ENCODE measurements at regions not wholly inside any gene's neighbourhood (a gene's known extent, or its start where the extent isn't known, plus 50 kb on each side); places are given as distances from the start of the nearest gene placed in this dataset.
"Not testable (repeated sequence)": the region's sequence is repeated elsewhere in the genome, so short reads cannot be mapped to it uniquely, and the experiment has no call there.

- no peak overlapping the region for H3K27ac Mint-ChIP-seq
- CTCF ChIA-PET, result interaction anchor here (0.7 to 2.2 kb wide), 2 partner anchors 10 to 16 kb away, joined by 3 to 13 read pairs; no protein-coding TSS in a partner anchor
These were observed 52.5 kb upstream of the FBXO28 start for GRCh38 chr1:224061436-224061835.

GRCh38 chr1:224059897-224060427 is 53.9 kb upstream of the FBXO28 start:
- Mint-ChIP-seq H3K9me3 (no peaks in the 10 kb centered on the region), H3K27ac (no peak overlapping the region), H3K27me3 (ENCODE audit: low read depth) (no peaks in the 10 kb centered on the region), H3K36me3 (ENCODE audit: low read depth) (no peaks in the 10 kb centered on the region), H3K4me1 (ENCODE audit: low read depth) (peaks cover 2% of the 10 kb centered on the region), H3K4me3 (no peak overlapping the region)
- CTCF ChIA-PET, result interaction anchor here (2.2 kb wide), 1 partner anchor 9 kb away, joined by 13 read pairs; no protein-coding TSS in a partner anchor
- DNase-seq, result no peak
- intact Hi-C loops (cut with micrococcal nuclease), result no loop called here

More at GRCh38 chr1:224061436-224061835, 52.5 kb upstream of the FBXO28 start:
- Mint-ChIP-seq H3K4me1 (ENCODE audit: low read depth) (peaks cover 11% of the 10 kb centered on the region), H3K27me3 (ENCODE audit: low read depth) (no peaks in the 10 kb centered on the region), H3K4me3 (no peak overlapping the region), H3K9me3 (no peaks in the 10 kb centered on the region), H3K36me3 (ENCODE audit: low read depth) (no peaks in the 10 kb centered on the region)
- intact Hi-C loops (cut with micrococcal nuclease), result no loop called here
- no peak for DNase-seq

- CTCF ChIA-PET, result interaction anchor here (0.7 kb wide), 1 partner anchor 352 kb away, joined by 3 read pairs; no protein-coding TSS in a partner anchor
- Mint-ChIP-seq H3K4me3 (no peak overlapping the region), H3K27me3 (ENCODE audit: low read depth) (no peaks in the 10 kb centered on the region), H3K36me3 (ENCODE audit: low read depth) (no peaks in the 10 kb centered on the region), H3K27ac (no peak overlapping the region), H3K4me1 (ENCODE audit: low read depth) (peaks cover 4% of the 10 kb centered on the region), H3K9me3 (no peaks in the 10 kb centered on the region)
- intact Hi-C loops (cut with micrococcal nuclease), result no loop called here
- DNase-seq, result no peak
These were observed 55.6 kb upstream of the FBXO28 start for GRCh38 chr1:224058303-224058702.

- Mint-ChIP-seq H3K9me3 (no peaks in the 10 kb centered on the region), H3K27me3 (ENCODE audit: low read depth) (no peaks in the 10 kb centered on the region), H3K4me1 (ENCODE audit: low read depth) (peaks cover 4% of the 10 kb centered on the region), H3K4me3 (no peak overlapping the region), H3K27ac (no peak overlapping the region), H3K36me3 (ENCODE audit: low read depth) (no peaks in the 10 kb centered on the region)
- CTCF ChIA-PET, result interaction anchor here (0.6 kb wide), 1 partner anchor 182 kb away, joined by 4 read pairs; no protein-coding TSS in a partner anchor
- intact Hi-C loops (cut with micrococcal nuclease), result no loop called here
- no peak for DNase-seq
These were observed 56.3 kb upstream of the FBXO28 start for GRCh38 chr1:224057461-224058199.

GRCh38 chr1:224054611-224055010 is 59.3 kb upstream of the FBXO28 start:
- Mint-ChIP-seq H3K4me1 (ENCODE audit: low read depth) (peaks cover 4% of the 10 kb centered on the region), H3K4me3 (no peak overlapping the region), H3K9me3 (no peaks in the 10 kb centered on the region), H3K36me3 (ENCODE audit: low read depth) (no peaks in the 10 kb centered on the region), H3K27me3 (ENCODE audit: low read depth) (peaks cover 3% of the 10 kb centered on the region), H3K27ac (no peak overlapping the region)
- DNase-seq, result no peak
- CTCF ChIA-PET, result no interaction called here
- intact Hi-C loops (cut with micrococcal nuclease), result no loop called here

- H3K9me3 Mint-ChIP-seq, result no peaks in the 10 kb centered on the region
- no peak overlapping the region for H3K27ac Mint-ChIP-seq
- intact Hi-C loops (cut with micrococcal nuclease), result no loop called here
- peaks cover 3% of the 10 kb centered on the region for H3K27me3 Mint-ChIP-seq (ENCODE audit: low read depth)
- no peaks in the 10 kb centered on the region for H3K36me3 Mint-ChIP-seq (ENCODE audit: low read depth)
- no peak overlapping the region for H3K4me3 Mint-ChIP-seq
- DNase-seq, result no peak
- H3K4me1 Mint-ChIP-seq (ENCODE audit: low read depth), result peaks cover 4% of the 10 kb centered on the region
- CTCF ChIA-PET, result no interaction called here
These were observed 59.9 kb upstream of the FBXO28 start for GRCh38 chr1:224054012-224054411.

GRCh38 chr1:224053456-224053855 is 60.5 kb upstream of the FBXO28 start:
- H3K36me3 Mint-ChIP-seq (ENCODE audit: low read depth), result no peaks in the 10 kb centered on the region
- CTCF ChIA-PET, result interaction anchor here (1.7 kb wide), 1 partner anchor 12 kb away, joined by 4 read pairs; no protein-coding TSS in a partner anchor
- no peak overlapping the region for H3K4me3 Mint-ChIP-seq
- peaks cover 4% of the 10 kb centered on the region for H3K4me1 Mint-ChIP-seq (ENCODE audit: low read depth)
- intact Hi-C loops (cut with micrococcal nuclease), result no loop called here
- H3K9me3 Mint-ChIP-seq, result no peaks in the 10 kb centered on the region
- H3K27ac Mint-ChIP-seq, result no peak overlapping the region
- H3K27me3 Mint-ChIP-seq (ENCODE audit: low read depth), result peaks cover 3% of the 10 kb centered on the region
- no peak for DNase-seq

GRCh38 chr1:224052772-224053171 is 61.1 kb upstream of the FBXO28 start:
- H3K4me1 Mint-ChIP-seq (ENCODE audit: low read depth), result peaks cover 4% of the 10 kb centered on the region
- no peak overlapping the region for H3K4me3 Mint-ChIP-seq
- no peak for DNase-seq
- no peak overlapping the region for H3K27ac Mint-ChIP-seq
- intact Hi-C loops (cut with micrococcal nuclease), result no loop called here
- CTCF ChIA-PET, result interaction anchor here (1.7 to 2.9 kb wide), 2 partner anchors 11 to 12 kb away, joined by 4 to 9 read pairs; no protein-coding TSS in a partner anchor
- H3K9me3 Mint-ChIP-seq, result no peaks in the 10 kb centered on the region
- H3K27me3 Mint-ChIP-seq (ENCODE audit: low read depth), result peaks cover 3% of the 10 kb centered on the region
- no peaks in the 10 kb centered on the region for H3K36me3 Mint-ChIP-seq (ENCODE audit: low read depth)

GRCh38 chr1:224051782-224052181 is 62.1 kb upstream of the FBXO28 start:
- H3K36me3 Mint-ChIP-seq (ENCODE audit: low read depth); DNase-seq; H3K9me3 Mint-ChIP-seq; H3K27ac Mint-ChIP-seq; H3K4me1 Mint-ChIP-seq (ENCODE audit: low read depth); intact Hi-C loops (cut with micrococcal nuclease); H3K27me3 Mint-ChIP-seq (ENCODE audit: low read depth); H3K4me3 Mint-ChIP-seq: not testable (repeated sequence)
- CTCF ChIA-PET, result interaction anchor here (0.9 to 2.9 kb wide), 6 partner anchors 9 to 399 kb away, joined by 3 to 13 read pairs (median 4); no protein-coding TSS in a partner anchor

GRCh38 chr1:224051086-224051406 is 62.9 kb upstream of the FBXO28 start:
- DNase-seq, result no peak
- Mint-ChIP-seq H3K36me3 (ENCODE audit: low read depth) (no peaks in the 10 kb centered on the region), H3K4me1 (ENCODE audit: low read depth) (peaks cover 4% of the 10 kb centered on the region), H3K27me3 (ENCODE audit: low read depth) (peaks cover 3% of the 10 kb centered on the region), H3K9me3 (no peaks in the 10 kb centered on the region), H3K27ac (no peak overlapping the region), H3K4me3 (no peak overlapping the region)
- intact Hi-C loops (cut with micrococcal nuclease), result no loop called here
- CTCF ChIA-PET, result interaction anchor here (0.7 to 2.9 kb wide), 8 partner anchors 9 to 495 kb away, joined by 3 to 13 read pairs (median 3); no protein-coding TSS in a partner anchor

GRCh38 chr1:224047538-224047937 is 66.4 kb upstream of the FBXO28 start:
- peaks cover 5% of the 10 kb centered on the region for H3K27me3 Mint-ChIP-seq (ENCODE audit: low read depth)
- intact Hi-C loops (cut with micrococcal nuclease), result no loop called here
- no peak for DNase-seq
- no peak overlapping the region for H3K27ac Mint-ChIP-seq
- CTCF ChIA-PET, result interaction anchor here (0.6 kb wide), 1 partner anchor 410 kb away, joined by 3 read pairs; no protein-coding TSS in a partner anchor
- H3K36me3 Mint-ChIP-seq (ENCODE audit: low read depth), result no peaks in the 10 kb centered on the region
- no peak overlapping the region for H3K4me3 Mint-ChIP-seq
- no peaks in the 10 kb centered on the region for H3K4me1 Mint-ChIP-seq (ENCODE audit: low read depth)
- H3K9me3 Mint-ChIP-seq, result no peaks in the 10 kb centered on the region

GRCh38 chr1:224045556-224045955 is 68.4 kb upstream of the FBXO28 start:
- Mint-ChIP-seq H3K9me3 (no peaks in the 10 kb centered on the region), H3K4me1 (ENCODE audit: low read depth) (no peaks in the 10 kb centered on the region), H3K36me3 (ENCODE audit: low read depth) (no peaks in the 10 kb centered on the region), H3K4me3 (no peak overlapping the region), H3K27ac (no peak overlapping the region), H3K27me3 (ENCODE audit: low read depth) (peaks cover 8% of the 10 kb centered on the region)
- no peak for DNase-seq
- CTCF ChIA-PET, result interaction anchor here (0.5 to 0.7 kb wide), 2 partner anchors 16 to 382 kb away, joined by 3 read pairs; no protein-coding TSS in a partner anchor
- intact Hi-C loops (cut with micrococcal nuclease), result no loop called here

- CTCF ChIA-PET, result no interaction called here
- Mint-ChIP-seq H3K27me3 (ENCODE audit: low read depth) (peaks cover 8% of the 10 kb centered on the region), H3K9me3 (no peaks in the 10 kb centered on the region), H3K4me3 (no peak overlapping the region), H3K4me1 (ENCODE audit: low read depth) (no peaks in the 10 kb centered on the region), H3K36me3 (ENCODE audit: low read depth) (no peaks in the 10 kb centered on the region), H3K27ac (no peak overlapping the region)
- DNase-seq, result no peak
- intact Hi-C loops (cut with micrococcal nuclease), result no loop called here
These were observed 69.5 kb upstream of the FBXO28 start for GRCh38 chr1:224044420-224044819.
